Memory B cell (primary cell): ENCODE measurements at regions not wholly inside any gene's neighbourhood (a gene's known extent, or its start where the extent isn't known, plus 50 kb on each side); places are given as distances from the start of the nearest gene placed in this dataset.

Source experiments
- ATAC-seq: fragments of 150-1000 bp; cut with Tn5 transposase; 2 replicates; pipeline ENCODE4 v1.10.0; 2021; ENCODE audit warnings: low read depth, mild to moderate bottlenecking, moderate library complexity
- DNase-seq, 2 donors: peaks; one replicate each; pipeline ENCODE4 v3.0.0; 2022; ENCODE audit warnings: low spot score in 2 of 2
- H3K27ac Mint-ChIP-seq: one replicate; pipeline ENCODE4 v1.8.0; 2022; ENCODE audit warnings: mild to moderate bottlenecking, moderate library complexity, mixed read lengths
- H3K27me3 Mint-ChIP-seq: one replicate; pipeline ENCODE4 v1.8.0; 2022; ENCODE audit warnings: mixed read lengths
- H3K36me3 Mint-ChIP-seq: one replicate; pipeline ENCODE4 v1.8.0; 2022; ENCODE audit warnings: mild to moderate bottlenecking, mixed read lengths
- H3K4me1 Mint-ChIP-seq: one replicate; pipeline ENCODE4 v1.8.0; 2022; ENCODE audit warnings: mixed read lengths
- H3K4me3 Mint-ChIP-seq: one replicate; pipeline ENCODE4 v1.8.0; 2022; ENCODE audit warnings: mild to moderate bottlenecking, moderate library complexity, mixed read lengths
- H3K9me3 Mint-ChIP-seq: one replicate; pipeline ENCODE4 v1.8.0; 2022; ENCODE audit warnings: mixed read lengths

- H3K27ac Mint-ChIP-seq = no peak overlapping the region
- DNase-seq = no peak
- H3K36me3 Mint-ChIP-seq = no peaks in the 10 kb centered on the region
- peaks cover 2% of the 10 kb centered on the region for H3K4me1 Mint-ChIP-seq
- no peak overlapping the region for H3K4me3 Mint-ChIP-seq
- H3K27me3 Mint-ChIP-seq = no peaks in the 10 kb centered on the region
- H3K9me3 Mint-ChIP-seq = peaks cover 1% of the 10 kb centered on the region
- ATAC-seq = no peak
These were observed 1182.4 kb downstream of the HACE1 start for GRCh38 chr6:103677290-103677689.

- Mint-ChIP-seq H3K4me3 (no peak overlapping the region), H3K27me3 (no peaks in the 10 kb centered on the region), H3K9me3 (peaks cover 2% of the 10 kb centered on the region), H3K4me1 (peaks cover 2% of the 10 kb centered on the region), H3K27ac (no peak overlapping the region), H3K36me3 (no peaks in the 10 kb centered on the region)
- DNase-seq = no peak
- no peak for ATAC-seq
These were observed 1183.8 kb downstream of the HACE1 start for GRCh38 chr6:103675807-103676406.

GRCh38 chr6:103674790-103675189 lies 1184.9 kb downstream of the HACE1 start:
- H3K27me3 Mint-ChIP-seq = no peaks in the 10 kb centered on the region
- H3K4me3 Mint-ChIP-seq = no peak overlapping the region
- no peak for ATAC-seq
- DNase-seq = no peak
- no peak overlapping the region for H3K27ac Mint-ChIP-seq
- no peaks in the 10 kb centered on the region for H3K36me3 Mint-ChIP-seq
- peaks cover 2% of the 10 kb centered on the region for H3K9me3 Mint-ChIP-seq
- peaks cover 2% of the 10 kb centered on the region for H3K4me1 Mint-ChIP-seq

- no peak overlapping the region for H3K27ac Mint-ChIP-seq
These were observed 1187.5 kb downstream of the HACE1 start for GRCh38 chr6:103672169-103672568.

GRCh38 chr6:103629613-103630012 lies 1230.1 kb downstream of the HACE1 start:
- peaks cover 3% of the 10 kb centered on the region for H3K9me3 Mint-ChIP-seq
- no peaks in the 10 kb centered on the region for H3K36me3 Mint-ChIP-seq
- no peak overlapping the region for H3K27ac Mint-ChIP-seq
- no peaks in the 10 kb centered on the region for H3K27me3 Mint-ChIP-seq
- no peak overlapping the region for H3K4me3 Mint-ChIP-seq
- H3K4me1 Mint-ChIP-seq = no peaks in the 10 kb centered on the region
- DNase-seq (no peak), ATAC-seq (no peak)

More at GRCh38 chr6:103672169-103672568, 1187.5 kb downstream of the HACE1 start:
- Mint-ChIP-seq H3K9me3 (peaks cover 2% of the 10 kb centered on the region), H3K4me3 (no peak overlapping the region), H3K36me3 (no peaks in the 10 kb centered on the region), H3K27me3 (no peaks in the 10 kb centered on the region), H3K4me1 (peaks cover 2% of the 10 kb centered on the region)
- ATAC-seq (no peak), DNase-seq (no peak)

- Mint-ChIP-seq H3K36me3 (no peaks in the 10 kb centered on the region), H3K27ac (no peak overlapping the region), H3K9me3 (peaks cover 2% of the 10 kb centered on the region), H3K4me3 (no peak overlapping the region), H3K27me3 (no peaks in the 10 kb centered on the region), H3K4me1 (no peaks in the 10 kb centered on the region)
- no peak for DNase-seq
- ATAC-seq = no peak
These were observed 1242.1 kb downstream of the HACE1 start for GRCh38 chr6:103617642-103618041.

GRCh38 chr6:103587722-103588121 lies 1272.0 kb downstream of the HACE1 start:
- H3K36me3 Mint-ChIP-seq = no peaks in the 10 kb centered on the region
- H3K4me3 Mint-ChIP-seq = no peak overlapping the region
- H3K9me3 Mint-ChIP-seq = peaks cover 5% of the 10 kb centered on the region
- H3K27me3 Mint-ChIP-seq = no peaks in the 10 kb centered on the region
- DNase-seq (no peak), ATAC-seq (no peak)
- no peak overlapping the region for H3K27ac Mint-ChIP-seq
- no peaks in the 10 kb centered on the region for H3K4me1 Mint-ChIP-seq

GRCh38 chr6:103578115-103578514 lies 1281.6 kb downstream of the HACE1 start:
- Mint-ChIP-seq H3K9me3 (peaks cover 9% of the 10 kb centered on the region), H3K4me3 (no peak overlapping the region), H3K36me3 (no peaks in the 10 kb centered on the region), H3K4me1 (no peaks in the 10 kb centered on the region), H3K27ac (no peak overlapping the region), H3K27me3 (no peaks in the 10 kb centered on the region)
- ATAC-seq (no peak), DNase-seq (no peak)

GRCh38 chr6:103570431-103570830 lies 1289.3 kb downstream of the HACE1 start:
- no peak overlapping the region for H3K27ac Mint-ChIP-seq
- H3K36me3 Mint-ChIP-seq = no peaks in the 10 kb centered on the region
- H3K27me3 Mint-ChIP-seq = no peaks in the 10 kb centered on the region
- no peaks in the 10 kb centered on the region for H3K4me1 Mint-ChIP-seq
- H3K4me3 Mint-ChIP-seq = no peak overlapping the region
- DNase-seq (no peak), ATAC-seq (no peak)
- H3K9me3 Mint-ChIP-seq = peaks cover 2% of the 10 kb centered on the region

GRCh38 chr6:103554911-103555310 lies 1304.8 kb downstream of the HACE1 start:
- Mint-ChIP-seq H3K9me3 (peaks cover 6% of the 10 kb centered on the region), H3K4me3 (no peak overlapping the region), H3K27me3 (no peaks in the 10 kb centered on the region), H3K4me1 (no peaks in the 10 kb centered on the region), H3K36me3 (no peaks in the 10 kb centered on the region), H3K27ac (no peak overlapping the region)
- DNase-seq (no peak), ATAC-seq (no peak)

GRCh38 chr6:103538381-103538780 lies 1321.3 kb downstream of the HACE1 start:
- Mint-ChIP-seq H3K27me3 (no peaks in the 10 kb centered on the region), H3K27ac (no peak overlapping the region), H3K36me3 (no peaks in the 10 kb centered on the region), H3K9me3 (no peaks in the 10 kb centered on the region), H3K4me1 (no peaks in the 10 kb centered on the region), H3K4me3 (no peak overlapping the region)
- ATAC-seq (no peak), DNase-seq (no peak)

- H3K4me1 Mint-ChIP-seq = no peaks in the 10 kb centered on the region
- no peak overlapping the region for H3K27ac Mint-ChIP-seq
- no peak for DNase-seq
- no peak overlapping the region for H3K4me3 Mint-ChIP-seq
- H3K9me3 Mint-ChIP-seq = no peaks in the 10 kb centered on the region
- ATAC-seq = no peak
- no peaks in the 10 kb centered on the region for H3K27me3 Mint-ChIP-seq
- H3K36me3 Mint-ChIP-seq = no peaks in the 10 kb centered on the region
These were observed 1324.9 kb downstream of the HACE1 start for GRCh38 chr6:103534814-103535213.

GRCh38 chr6:103534095-103534494 lies 1325.6 kb downstream of the HACE1 start:
- Mint-ChIP-seq H3K27ac (no peak overlapping the region), H3K4me1 (no peaks in the 10 kb centered on the region), H3K4me3 (no peak overlapping the region), H3K9me3 (no peaks in the 10 kb centered on the region), H3K36me3 (no peaks in the 10 kb centered on the region), H3K27me3 (no peaks in the 10 kb centered on the region)
- ATAC-seq (no peak), DNase-seq (no peak)

- no peak for ATAC-seq
- no peak overlapping the region for H3K4me3 Mint-ChIP-seq
These were observed 1337.7 kb downstream of the HACE1 start for GRCh38 chr6:103522045-103522444.

GRCh38 chr6:103516336-103516735 lies 1343.4 kb downstream of the HACE1 start:
- no peak for DNase-seq
- no peak overlapping the region for H3K27ac Mint-ChIP-seq
- H3K4me1 Mint-ChIP-seq = no peaks in the 10 kb centered on the region
- no peaks in the 10 kb centered on the region for H3K36me3 Mint-ChIP-seq
- peaks cover 3% of the 10 kb centered on the region for H3K9me3 Mint-ChIP-seq
- no peak for ATAC-seq
- no peak overlapping the region for H3K4me3 Mint-ChIP-seq
- H3K27me3 Mint-ChIP-seq = no peaks in the 10 kb centered on the region

More at GRCh38 chr6:103522045-103522444, 1337.7 kb downstream of the HACE1 start:
- no peak for DNase-seq
- H3K4me1 Mint-ChIP-seq = no peaks in the 10 kb centered on the region
- H3K27ac Mint-ChIP-seq = no peak overlapping the region
- H3K9me3 Mint-ChIP-seq = peaks cover 8% of the 10 kb centered on the region
- no peaks in the 10 kb centered on the region for H3K36me3 Mint-ChIP-seq
- no peaks in the 10 kb centered on the region for H3K27me3 Mint-ChIP-seq
